Esophagus squamous epithelium (tissue), 5 donors: ENCODE measurements at regions not wholly inside any gene's neighbourhood (a gene's known extent, or its start where the extent isn't known, plus 50 kb on each side); places are given as distances from the start of the nearest gene placed in this dataset.

Experiments used
- DNase-seq: peaks from one replicate; lab custom pipeline; 2025; lab: John Stamatoyannopoulos, UW
- H3K27ac ChIP-seq, 4 donors: fragments of 200-600 bp; sonication (generic); one replicate each; pipeline ENCODE4 v1.5.1; 2016 to 2019; ENCODE audit warnings: mild to moderate bottlenecking in 1 of 4
- H3K27me3 ChIP-seq, 4 donors: fragments of 200-600 bp; sonication (generic); 1 replicate in 3 of 4; 2 replicates in 1 of 4; pipeline versions ENCODE4 v1.5.1 to v1.6.0; 2017 to 2021; ENCODE audit warnings: antibody characterized with exemption in 1 of 4
- H3K36me3 ChIP-seq, 3 donors: fragments of 200-600 bp; sonication (generic); one replicate each; pipeline ENCODE4 v1.5.1; 2016 to 2019
- H3K4me1 ChIP-seq, 3 donors: fragments of 200-600 bp; sonication (generic); one replicate each; pipeline ENCODE4 v1.5.1; 2017 to 2019
- H3K4me3 ChIP-seq, 4 donors: fragments of 200-600 bp; sonication (generic); 1 replicate in 3 of 4; 2 replicates in 1 of 4; pipeline ENCODE4 v1.5.1; 2016 to 2019; ENCODE audit warnings: mild to moderate bottlenecking in 2 of 4, moderate library complexity in 1 of 4
- H3K9me3 ChIP-seq, 3 donors: fragments of 200-600 bp; sonication (generic); one replicate each; pipeline ENCODE4 v1.5.1; 2016 to 2019
- CTCF ChIP-seq, 6 experiments: fragments of 450-650 bp in 4 of 6; fragments of 200-600 bp in 2 of 6; sonication (generic) in 2 of 6; IDR thresholded peaks; one replicate each; pipeline ENCODE4 v1.5.1; 2016 to 2019; ENCODE audit warnings: antibody characterized with exemption in 6 of 6, mild to moderate bottlenecking in 4 of 6, moderate library complexity in 4 of 6
- POLR2A ChIP-seq, 4 donors: fragments of 450-650 bp; IDR thresholded peaks; one replicate each; pipeline ENCODE4 v1.6.1; 2017; ENCODE audit warnings: antibody characterized with exemption in 4 of 4, mild to moderate bottlenecking in 4 of 4, moderate library complexity in 3 of 4
- WGBS, 2 donors: methylation state at CpG; one replicate each; pipeline ENCODE4 v1.1.5; 2018; 5-methylcytosine and 5-hydroxymethylcytosine counted together
- intact Hi-C: fragments of 100-400 bp; cut with DNase I; formaldehyde crosslinking; loops from one replicate; pipeline ENCODE4 v1.15.0; 2022
- donor health status: DM: yes; HTN: yes; CAD: no.

DNA sequence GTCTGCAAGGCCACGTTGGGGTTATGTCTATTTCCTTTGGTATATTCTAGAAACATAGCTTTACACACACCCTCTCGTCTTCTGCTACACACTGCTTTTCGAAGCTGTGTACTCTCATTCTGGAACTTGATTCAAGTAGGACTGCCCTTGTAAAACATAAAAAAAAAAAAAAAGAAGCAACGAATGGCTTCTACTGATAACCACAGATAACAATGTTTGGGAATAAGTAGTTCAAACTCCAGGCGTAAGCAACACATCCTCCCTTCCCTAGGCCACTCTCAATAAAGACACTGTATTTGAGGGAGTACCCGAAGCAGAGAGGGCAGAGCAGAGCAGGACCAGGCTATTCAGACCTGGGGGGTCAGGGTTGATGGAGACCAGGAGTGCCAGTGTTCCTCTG lies 496.7 kb downstream of the MATN1 start:
- WGBS, 2 donors: 49 to 52% methylated on average over 6 of the region's 6 CpGs
- Histone ChIP-seq H3K27ac (no peak overlapping the region), H3K4me3 (no peak overlapping the region), H3K27me3 (peaks cover 0 to 55% (median 0%) of the 10 kb centered on the region in 4 donors), H3K36me3 (no peaks in the 10 kb centered on the region), H3K4me1 (no peaks in the 10 kb centered on the region), H3K9me3 (no peaks in the 10 kb centered on the region)
- DNase-seq: no peak
- intact Hi-C loops: no loop called here
- no peak for TF ChIP-seq POLR2A (IDR thresholded peaks at IDR 0.05)
- no peak for TF ChIP-seq CTCF (IDR thresholded peaks at IDR 0.05)

GRCh38 chr1:30225357-30225756 lies 498.0 kb downstream of the MATN1 start:
- no peaks in the 10 kb centered on the region for H3K4me1 ChIP-seq
- H3K4me3 ChIP-seq: no peak overlapping the region
- intact Hi-C loops: no loop called here
- H3K9me3 ChIP-seq: no peaks in the 10 kb centered on the region
- DNase-seq: no peak
- H3K27me3 ChIP-seq: peaks cover 0 to 55% (median 0%) of the 10 kb centered on the region in 4 donors
- 60 to 66% methylated on average over 2 to 6 of the region's 7 CpGs for WGBS, 2 donors
- TF ChIP-seq CTCF (IDR thresholded peaks at IDR 0.05) (no peak), POLR2A (IDR thresholded peaks at IDR 0.05) (no peak)
- no peaks in the 10 kb centered on the region for H3K36me3 ChIP-seq
- H3K27ac ChIP-seq: no peak overlapping the region

DNA sequence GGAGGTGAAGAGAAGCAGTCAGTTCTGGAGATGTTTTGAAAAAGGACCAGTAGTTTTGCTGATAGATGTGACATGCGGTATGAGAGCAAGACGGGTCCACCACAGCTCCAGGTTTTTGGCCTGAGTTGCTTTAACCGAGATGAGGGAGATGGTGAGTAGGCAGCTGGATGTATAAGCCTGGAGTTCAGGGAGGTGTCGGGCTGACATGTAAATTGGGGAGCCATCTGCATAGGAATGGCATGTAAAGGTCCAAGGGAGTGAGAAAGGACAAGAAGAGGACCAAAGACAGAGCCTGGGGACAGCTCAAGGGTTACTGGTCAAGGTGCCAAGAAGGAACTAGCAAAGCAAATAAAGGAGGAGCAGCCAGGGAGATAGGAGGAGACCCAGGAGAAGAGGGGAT lies 503.7 kb downstream of the MATN1 start:
- TF ChIP-seq CTCF (IDR thresholded peaks at IDR 0.05): no peak
- TF ChIP-seq POLR2A (IDR thresholded peaks at IDR 0.05): no peak
- DNase-seq: no peak
- 62 to 69% methylated on average over 4 of the region's 4 CpGs for WGBS, 2 donors

DNA sequence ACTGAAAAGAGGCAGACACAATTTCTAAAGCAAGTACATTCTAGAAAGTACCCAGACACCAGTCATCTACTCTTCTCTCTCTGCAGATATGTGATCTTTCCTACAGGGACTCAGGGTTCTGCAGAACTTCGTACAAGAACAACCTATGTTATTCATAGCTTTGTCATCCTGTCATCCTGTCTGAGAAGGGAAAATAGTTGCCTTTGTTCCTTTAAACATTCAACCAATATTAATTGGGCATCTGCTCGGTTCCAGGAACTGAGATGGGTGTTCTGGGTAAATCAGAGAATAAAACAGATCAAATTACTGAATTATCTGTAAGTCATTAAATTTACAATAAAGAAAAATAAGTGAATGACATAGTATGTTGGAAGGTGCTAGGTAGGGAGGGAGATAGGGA lies 504.9 kb downstream of the MATN1 start:
- peaks cover 0 to 29% (median 0%) of the 10 kb centered on the region in 4 donors for H3K27me3 ChIP-seq
- no peak overlapping the region for H3K4me3 ChIP-seq
- DNase-seq: no peak
- intact Hi-C loops: no loop called here
- no peaks in the 10 kb centered on the region for H3K36me3 ChIP-seq
- H3K27ac ChIP-seq: no peak overlapping the region
- 18 to 22% methylated on average over 2 of the region's 2 CpGs for WGBS, 2 donors
- H3K4me1 ChIP-seq: no peaks in the 10 kb centered on the region
- no peaks in the 10 kb centered on the region for H3K9me3 ChIP-seq
- TF ChIP-seq CTCF (IDR thresholded peaks at IDR 0.05) (no peak), POLR2A (IDR thresholded peaks at IDR 0.05) (no peak)

More for the DNA sequence above, 503.7 kb downstream of the MATN1 start:
- Histone ChIP-seq H3K4me3 (no peak overlapping the region), H3K27me3 (peaks cover 0 to 30% (median 0%) of the 10 kb centered on the region in 4 donors), H3K27ac (no peak overlapping the region), H3K36me3 (no peaks in the 10 kb centered on the region), H3K4me1 (no peaks in the 10 kb centered on the region), H3K9me3 (no peaks in the 10 kb centered on the region)
- intact Hi-C loops: no loop called here

DNA sequence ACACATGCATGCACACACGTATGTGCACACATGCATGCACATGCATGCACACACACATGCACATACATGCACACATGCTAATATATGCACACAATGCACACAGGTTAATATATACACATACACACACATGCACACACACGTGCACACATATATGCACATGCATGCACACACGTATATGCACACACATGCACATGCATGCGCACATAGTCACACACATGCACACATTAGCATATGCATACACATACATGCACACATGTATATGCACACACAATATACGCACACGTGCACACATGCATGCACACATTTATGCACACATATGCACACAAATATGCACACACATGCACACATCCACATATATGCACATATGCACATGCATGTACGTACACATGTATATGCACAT lies 506.8 kb downstream of the MATN1 start:
- TF ChIP-seq CTCF (IDR thresholded peaks at IDR 0.05) (no peak), POLR2A (IDR thresholded peaks at IDR 0.05) (no peak)
- H3K4me1 ChIP-seq: no peaks in the 10 kb centered on the region
- peaks cover 0 to 32% (median 0%) of the 10 kb centered on the region in 4 donors for H3K27me3 ChIP-seq
- H3K4me3 ChIP-seq: no peak overlapping the region
- intact Hi-C loops: no loop called here
- DNase-seq: no peak
- H3K27ac ChIP-seq: no peak overlapping the region
- 87 to 96% methylated on average over 7 of the region's 7 CpGs for WGBS, 2 donors
- H3K9me3 ChIP-seq: no peaks in the 10 kb centered on the region
- H3K36me3 ChIP-seq: no peaks in the 10 kb centered on the region
